Chondrocyte (in vitro differentiated cells): ENCODE measurements at regions not wholly inside any gene's neighbourhood (a gene's known extent, or its start where the extent isn't known, plus 50 kb on each side); places are given as distances from the start of the nearest gene placed in this dataset.

ENCODE experiments used
- DNase-seq: peaks from one replicate; pipeline ENCODE4 v3.0.0; 2021; ENCODE audit warnings: mixed read lengths, low spot score
- H3K27ac Mint-ChIP-seq: one replicate; pipeline ENCODE4 v1.8.0; 2021; ENCODE audit warnings: mild to moderate bottlenecking, moderate library complexity, mixed read lengths; ENCODE audit not compliant: unreplicated experiment
- H3K27me3 Mint-ChIP-seq: 2 replicates; pipeline ENCODE4 v1.8.0; 2021; ENCODE audit warnings: low read depth, mixed read lengths
- H3K36me3 Mint-ChIP-seq: 2 replicates; pipeline ENCODE4 v1.8.0; 2021; ENCODE audit warnings: low read depth, mixed read lengths
- H3K4me1 Mint-ChIP-seq: 2 replicates; pipeline ENCODE4 v1.8.0; 2021; ENCODE audit warnings: low read depth, mild to moderate bottlenecking, mixed read lengths
- H3K4me3 Mint-ChIP-seq: one replicate; pipeline ENCODE4 v1.8.0; 2021; ENCODE audit warnings: mild to moderate bottlenecking, moderate library complexity, mixed read lengths; ENCODE audit not compliant: unreplicated experiment
- H3K9me3 Mint-ChIP-seq: 2 replicates; pipeline ENCODE4 v1.8.0; 2021; ENCODE audit warnings: low read depth, mixed read lengths
- TF ChIP-seq, protein P1 (sequence below): fragments of 200-600 bp; sonication (generic); IDR thresholded peaks from 2 replicates; pipeline ENCODE4 v1.5.0; 2021; ENCODE audit warnings: antibody characterized with exemption, mild to moderate bottlenecking, moderate library complexity

- no peaks in the 10 kb centered on the region for H3K9me3 Mint-ChIP-seq
- H3K36me3 Mint-ChIP-seq = no peaks in the 10 kb centered on the region
- peak overlapping the region; percentile 88 for H3K27ac Mint-ChIP-seq
- no peak overlapping the region for H3K4me3 Mint-ChIP-seq
- H3K27me3 Mint-ChIP-seq = no peaks in the 10 kb centered on the region
- H3K4me1 Mint-ChIP-seq = peaks cover 31% of the 10 kb centered on the region
- DNase-seq = no peak
- TF ChIP-seq, protein P1, sequence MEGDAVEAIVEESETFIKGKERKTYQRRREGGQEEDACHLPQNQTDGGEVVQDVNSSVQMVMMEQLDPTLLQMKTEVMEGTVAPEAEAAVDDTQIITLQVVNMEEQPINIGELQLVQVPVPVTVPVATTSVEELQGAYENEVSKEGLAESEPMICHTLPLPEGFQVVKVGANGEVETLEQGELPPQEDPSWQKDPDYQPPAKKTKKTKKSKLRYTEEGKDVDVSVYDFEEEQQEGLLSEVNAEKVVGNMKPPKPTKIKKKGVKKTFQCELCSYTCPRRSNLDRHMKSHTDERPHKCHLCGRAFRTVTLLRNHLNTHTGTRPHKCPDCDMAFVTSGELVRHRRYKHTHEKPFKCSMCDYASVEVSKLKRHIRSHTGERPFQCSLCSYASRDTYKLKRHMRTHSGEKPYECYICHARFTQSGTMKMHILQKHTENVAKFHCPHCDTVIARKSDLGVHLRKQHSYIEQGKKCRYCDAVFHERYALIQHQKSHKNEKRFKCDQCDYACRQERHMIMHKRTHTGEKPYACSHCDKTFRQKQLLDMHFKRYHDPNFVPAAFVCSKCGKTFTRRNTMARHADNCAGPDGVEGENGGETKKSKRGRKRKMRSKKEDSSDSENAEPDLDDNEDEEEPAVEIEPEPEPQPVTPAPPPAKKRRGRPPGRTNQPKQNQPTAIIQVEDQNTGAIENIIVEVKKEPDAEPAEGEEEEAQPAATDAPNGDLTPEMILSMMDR = no peak
Measured at GRCh38 chr15:66644869-66645268, 57.2 kb upstream of the SMAD6 start.

- Mint-ChIP-seq H3K27ac (peak overlapping the region; percentile 36), H3K9me3 (no peaks in the 10 kb centered on the region), H3K4me1 (peaks cover 31% of the 10 kb centered on the region), H3K4me3 (no peak overlapping the region), H3K27me3 (no peaks in the 10 kb centered on the region), H3K36me3 (no peaks in the 10 kb centered on the region)
- DNase-seq = no peak
- TF ChIP-seq, protein P1 = no peak
Measured at GRCh38 chr15:66646308-66646707, 55.7 kb upstream of the SMAD6 start.

DNA sequence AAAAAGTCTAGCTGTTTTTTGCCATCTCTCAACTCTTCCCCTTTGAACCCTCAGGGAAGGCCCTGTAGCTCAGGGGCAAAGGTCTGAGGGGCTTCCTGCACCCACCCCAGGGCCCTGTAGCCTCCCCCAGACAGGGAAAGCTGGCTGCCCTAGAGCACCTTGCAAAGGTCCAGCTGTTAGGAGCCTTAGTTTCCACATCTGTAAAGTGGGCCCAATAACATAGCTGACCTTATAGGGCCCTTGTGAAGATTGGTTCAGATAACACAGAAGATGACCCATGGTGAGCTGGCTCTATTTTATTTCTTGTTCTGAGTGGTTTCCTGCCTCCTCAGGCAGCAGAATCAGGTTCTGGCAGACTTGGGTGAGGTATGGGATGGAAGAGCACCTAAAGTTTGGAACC, 55.2 kb upstream of the SMAD6 start:
- no peak overlapping the region for H3K27ac Mint-ChIP-seq
- no peak for DNase-seq
- H3K36me3 Mint-ChIP-seq = no peaks in the 10 kb centered on the region
- TF ChIP-seq, protein P1 = no peak
- H3K4me3 Mint-ChIP-seq = no peak overlapping the region
- peaks cover 31% of the 10 kb centered on the region for H3K4me1 Mint-ChIP-seq
- H3K27me3 Mint-ChIP-seq = no peaks in the 10 kb centered on the region
- H3K9me3 Mint-ChIP-seq = no peaks in the 10 kb centered on the region

GRCh38 chr15:66647358-66647757, 54.7 kb upstream of the SMAD6 start:
- no peak for DNase-seq
- TF ChIP-seq, protein P1 = no peak
- Mint-ChIP-seq H3K27ac (no peak overlapping the region), H3K4me3 (no peak overlapping the region), H3K4me1 (peaks cover 31% of the 10 kb centered on the region), H3K36me3 (no peaks in the 10 kb centered on the region), H3K9me3 (no peaks in the 10 kb centered on the region), H3K27me3 (no peaks in the 10 kb centered on the region)

- Mint-ChIP-seq H3K27ac (no peak overlapping the region), H3K27me3 (peaks cover 3% of the 10 kb centered on the region), H3K4me3 (no peak overlapping the region), H3K9me3 (no peaks in the 10 kb centered on the region), H3K36me3 (no peaks in the 10 kb centered on the region), H3K4me1 (peaks cover 31% of the 10 kb centered on the region)
- TF ChIP-seq, protein P1 = no peak
- no peak for DNase-seq
Measured at GRCh38 chr15:66648588-66648987, 53.4 kb upstream of the SMAD6 start.
